ENCODE measurements at regions not wholly inside any gene's neighbourhood (a gene's known extent, or its start where the extent isn't known, plus 50 kb on each side); places are given as distances from the start of the nearest gene placed in this dataset.
A peak's percentile ranks its signal among the peaks of the same experiment; 100 is the strongest.

DNA sequence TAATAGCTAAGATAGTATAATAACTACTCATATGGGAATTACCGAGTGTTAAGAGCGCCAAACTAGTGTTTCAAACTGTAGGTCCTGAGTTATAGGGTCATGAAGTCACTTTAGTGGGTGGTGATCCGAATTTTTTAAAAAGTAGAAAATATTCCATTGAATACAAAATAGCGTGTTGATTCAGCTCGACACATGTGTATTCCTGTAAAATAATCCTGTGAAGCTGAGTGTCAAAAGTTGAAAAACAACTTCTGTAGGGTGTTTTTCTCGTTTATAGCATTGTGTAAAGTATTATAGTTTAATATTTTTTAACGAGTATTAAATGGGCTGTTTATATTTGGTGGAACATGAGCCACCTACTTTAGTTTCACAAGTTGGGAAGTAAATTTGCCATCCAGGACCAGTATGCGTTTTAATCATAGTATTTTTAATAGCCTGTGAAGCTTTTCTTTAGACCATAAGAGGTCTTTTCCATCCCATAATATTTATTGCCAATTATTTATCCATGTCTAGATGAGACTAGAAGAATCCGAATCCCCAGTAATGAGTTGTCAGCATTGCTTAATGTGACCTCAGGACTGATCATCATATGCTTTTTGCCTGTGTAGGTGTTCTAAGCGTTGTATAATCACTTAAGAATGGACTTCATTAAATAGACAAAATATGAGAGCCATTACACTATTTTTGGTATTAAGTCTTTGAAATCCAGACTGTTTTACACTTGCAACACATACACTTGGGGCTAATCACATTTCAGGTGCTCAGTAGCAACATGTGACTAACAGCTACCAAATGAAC, 84.1 kb downstream of the PTPDC1 start:
- H3K4me3 ChIP-seq = peak overlapping the region; percentile 93
- peaks cover 39 to 56% of the 10 kb centered on the region in 2 donors for H3K4me1 ChIP-seq (ENCODE audit: control insufficient read depth in 1 of 2, low read depth in 2 of 2)
- H3K9me3 ChIP-seq = no peaks in the 10 kb centered on the region
- H3K27ac ChIP-seq = peak overlapping the region in 1 of 2 donors; percentile 99
- DNase-seq (ENCODE audit: low spot score) (no peak), ATAC-seq (ENCODE audit: insufficient number of reproducible peaks, low FRiP score, low read depth) (no peak)
- TF ChIP-seq, protein P1, sequence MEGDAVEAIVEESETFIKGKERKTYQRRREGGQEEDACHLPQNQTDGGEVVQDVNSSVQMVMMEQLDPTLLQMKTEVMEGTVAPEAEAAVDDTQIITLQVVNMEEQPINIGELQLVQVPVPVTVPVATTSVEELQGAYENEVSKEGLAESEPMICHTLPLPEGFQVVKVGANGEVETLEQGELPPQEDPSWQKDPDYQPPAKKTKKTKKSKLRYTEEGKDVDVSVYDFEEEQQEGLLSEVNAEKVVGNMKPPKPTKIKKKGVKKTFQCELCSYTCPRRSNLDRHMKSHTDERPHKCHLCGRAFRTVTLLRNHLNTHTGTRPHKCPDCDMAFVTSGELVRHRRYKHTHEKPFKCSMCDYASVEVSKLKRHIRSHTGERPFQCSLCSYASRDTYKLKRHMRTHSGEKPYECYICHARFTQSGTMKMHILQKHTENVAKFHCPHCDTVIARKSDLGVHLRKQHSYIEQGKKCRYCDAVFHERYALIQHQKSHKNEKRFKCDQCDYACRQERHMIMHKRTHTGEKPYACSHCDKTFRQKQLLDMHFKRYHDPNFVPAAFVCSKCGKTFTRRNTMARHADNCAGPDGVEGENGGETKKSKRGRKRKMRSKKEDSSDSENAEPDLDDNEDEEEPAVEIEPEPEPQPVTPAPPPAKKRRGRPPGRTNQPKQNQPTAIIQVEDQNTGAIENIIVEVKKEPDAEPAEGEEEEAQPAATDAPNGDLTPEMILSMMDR (IDR thresholded peaks at IDR 0.05) = no peak
- no peaks in the 10 kb centered on the region for H3K36me3 ChIP-seq
- H3K27me3 ChIP-seq (replicated peaks; ENCODE audit: insufficient read depth) = no peaks in the 10 kb centered on the region

DNA sequence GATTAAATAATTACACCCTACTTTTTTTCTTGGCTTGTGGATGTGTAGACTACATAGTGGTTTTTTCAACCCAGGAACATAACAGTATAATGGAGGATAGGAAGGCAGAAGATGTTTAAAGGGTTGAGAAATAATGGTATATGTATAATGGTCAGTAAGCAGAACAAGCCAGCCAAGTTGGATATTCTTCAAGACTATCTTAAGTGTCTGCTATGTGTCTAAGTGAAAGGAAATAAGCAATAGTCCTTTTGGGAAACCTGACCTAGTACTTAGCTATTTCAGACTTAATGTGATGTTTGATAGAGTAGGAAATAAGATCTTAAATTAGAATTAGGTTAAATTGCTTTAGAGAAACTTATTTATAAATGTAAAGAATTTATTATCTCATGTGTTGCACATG, 85.7 kb downstream of the PTPDC1 start:
- no peaks in the 10 kb centered on the region for H3K27me3 ChIP-seq (replicated peaks; ENCODE audit: insufficient read depth)
- H3K27ac ChIP-seq = peak overlapping the region; percentile 32 to 99
- TF ChIP-seq, protein P1 (IDR thresholded peaks at IDR 0.05) = no peak
- DNase-seq (ENCODE audit: low spot score) (no peak), ATAC-seq (ENCODE audit: insufficient number of reproducible peaks, low FRiP score, low read depth) (no peak)
- peaks cover 54 to 72% of the 10 kb centered on the region in 2 donors for H3K4me1 ChIP-seq (ENCODE audit: control insufficient read depth in 1 of 2, low read depth in 2 of 2)
- peak overlapping the region; percentile 93 for H3K4me3 ChIP-seq
- no peaks in the 10 kb centered on the region for H3K9me3 ChIP-seq
- no peaks in the 10 kb centered on the region for H3K36me3 ChIP-seq

DNA sequence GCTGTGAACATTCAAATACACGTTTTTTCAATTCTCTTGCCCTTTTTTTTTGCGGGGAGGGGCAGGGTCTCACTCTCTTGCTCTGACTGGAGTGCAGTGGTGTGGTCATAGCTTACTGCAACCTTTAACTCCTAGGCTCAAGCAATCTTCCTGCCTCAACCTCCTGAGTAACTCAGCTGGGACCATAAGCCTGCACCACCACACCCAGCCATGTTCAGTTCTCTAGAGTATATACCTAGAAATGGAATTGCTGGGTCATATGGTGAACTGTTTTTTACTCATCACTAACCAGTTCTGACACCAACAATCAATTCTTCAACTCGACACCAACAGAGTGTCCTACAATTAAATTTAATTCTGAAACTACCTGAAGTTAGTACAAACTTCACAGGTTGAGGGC, 85.5 kb upstream of the ZNF169 start:
- peaks cover 71 to 89% of the 10 kb centered on the region in 2 donors for H3K4me1 ChIP-seq (ENCODE audit: control insufficient read depth in 1 of 2, low read depth in 2 of 2)
- no peak for ATAC-seq (ENCODE audit: insufficient number of reproducible peaks, low FRiP score, low read depth)
- TF ChIP-seq, protein P1 (IDR thresholded peaks at IDR 0.05) = no peak
- DNase-seq (ENCODE audit: low spot score) = no peak
- no peaks in the 10 kb centered on the region for H3K9me3 ChIP-seq
- H3K27ac ChIP-seq = no peak overlapping the region
- H3K36me3 ChIP-seq = peaks cover 9% of the 10 kb centered on the region
- H3K27me3 ChIP-seq (replicated peaks; ENCODE audit: insufficient read depth) = no peaks in the 10 kb centered on the region
- H3K4me3 ChIP-seq = no peak overlapping the region

DNA sequence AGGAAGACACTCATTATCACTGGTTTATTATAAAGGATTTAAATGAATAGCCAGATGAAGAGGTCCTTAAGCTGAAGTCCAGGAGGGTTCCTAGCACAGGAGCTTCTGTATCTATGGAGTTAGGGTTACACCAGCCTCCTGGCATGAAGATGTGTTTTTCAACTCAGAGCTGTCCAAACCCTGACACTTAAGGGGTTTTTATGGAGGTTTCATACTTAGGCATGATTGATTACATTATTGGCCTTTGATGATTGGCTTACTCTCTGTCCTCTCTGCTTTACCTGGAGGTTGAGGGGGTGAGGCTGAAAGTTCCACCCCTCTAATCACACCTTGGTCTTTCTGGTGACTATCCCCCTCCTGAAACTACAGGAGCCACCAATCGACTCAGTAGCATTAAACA, 84.9 kb upstream of the ZNF169 start:
- DNase-seq (ENCODE audit: low spot score) = no peak
- ATAC-seq (ENCODE audit: insufficient number of reproducible peaks, low FRiP score, low read depth) = no peak
- peaks cover 9% of the 10 kb centered on the region for H3K36me3 ChIP-seq
- TF ChIP-seq, protein P1 (IDR thresholded peaks at IDR 0.05) = no peak
- no peak overlapping the region for H3K4me3 ChIP-seq
- H3K4me1 ChIP-seq (ENCODE audit: control insufficient read depth in 1 of 2, low read depth in 2 of 2) = peaks cover 71 to 89% of the 10 kb centered on the region in 2 donors
- H3K27ac ChIP-seq = peak overlapping the region in 1 of 2 donors; percentile 13
- H3K9me3 ChIP-seq = no peaks in the 10 kb centered on the region
- no peaks in the 10 kb centered on the region for H3K27me3 ChIP-seq (replicated peaks; ENCODE audit: insufficient read depth)

DNA sequence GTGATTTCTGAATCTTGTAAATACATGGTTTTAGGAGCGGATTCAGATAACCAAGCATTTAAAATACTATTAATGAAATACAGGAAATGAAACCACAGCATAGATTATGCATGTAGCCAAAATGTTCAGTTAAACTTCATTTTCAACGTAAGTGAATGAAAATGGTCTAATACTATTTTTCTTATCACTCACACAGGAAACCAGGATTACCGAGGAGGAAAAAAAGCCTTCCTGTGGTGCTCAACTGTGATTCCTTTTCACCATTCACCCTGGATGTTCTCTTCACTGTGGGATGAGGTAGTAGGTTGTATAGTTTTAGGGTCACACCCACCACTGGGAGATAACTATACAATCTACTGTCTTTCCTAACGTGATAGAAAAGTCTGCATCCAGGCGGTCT, 83.4 kb upstream of the ZNF169 start:
- TF ChIP-seq, protein P1 (IDR thresholded peaks at IDR 0.05) = no peak
- H3K27ac ChIP-seq = no peak overlapping the region
- no peaks in the 10 kb centered on the region for H3K27me3 ChIP-seq (replicated peaks; ENCODE audit: insufficient read depth)
- no peak for ATAC-seq (ENCODE audit: insufficient number of reproducible peaks, low FRiP score, low read depth)
- H3K36me3 ChIP-seq = peaks cover 9% of the 10 kb centered on the region
- no peak overlapping the region for H3K4me3 ChIP-seq
- peaks cover 58 to 89% of the 10 kb centered on the region in 2 donors for H3K4me1 ChIP-seq (ENCODE audit: control insufficient read depth in 1 of 2, low read depth in 2 of 2)
- no peaks in the 10 kb centered on the region for H3K9me3 ChIP-seq
- no peak for DNase-seq (ENCODE audit: low spot score)

Measured in thoracic aorta (tissue), 2 donors.